ENCODE measurements at regions not wholly inside any gene's neighbourhood (a gene's known extent, or its start where the extent isn't known, plus 50 kb on each side); places are given as distances from the start of the nearest gene placed in this dataset.

- DNase-seq (ENCODE audit: low spot score) = no peak
Observed at GRCh38 chr17:12290207-12290606, 269.5 kb downstream of the MAP2K4 start.

- DNase-seq (ENCODE audit: low spot score) = no peak
Observed at GRCh38 chr17:12296209-12296625, 275.5 kb downstream of the MAP2K4 start.

GRCh38 chr17:12301551-12301950, 280.9 kb downstream of the MAP2K4 start:
- no peak for DNase-seq (ENCODE audit: low spot score)

GRCh38 chr17:12302711-12303110, 282.0 kb downstream of the MAP2K4 start:
- DNase-seq (ENCODE audit: low spot score) = no peak

GRCh38 chr17:12310811-12311210, 290.1 kb downstream of the MAP2K4 start:
- DNase-seq (ENCODE audit: low spot score) = no peak

- DNase-seq (ENCODE audit: low spot score) = no peak
Observed at GRCh38 chr17:12312692-12313091, 292.0 kb downstream of the MAP2K4 start.

GRCh38 chr17:12313786-12314185, 293.1 kb downstream of the MAP2K4 start:
- no peak for DNase-seq (ENCODE audit: low spot score)

- no peak for DNase-seq (ENCODE audit: low spot score)
Observed at GRCh38 chr17:12316021-12316420, 295.3 kb downstream of the MAP2K4 start.

GRCh38 chr17:12318571-12319266, 298.0 kb downstream of the MAP2K4 start:
- DNase-seq (ENCODE audit: low spot score) = no peak

- DNase-seq (ENCODE audit: low spot score) = no peak
Observed at GRCh38 chr17:12320286-12320685, 299.6 kb downstream of the MAP2K4 start.

- DNase-seq (ENCODE audit: low spot score) = no peak
Observed at GRCh38 chr17:12328204-12328603, 307.5 kb downstream of the MAP2K4 start.

- DNase-seq (ENCODE audit: low spot score) = no peak
Observed at GRCh38 chr17:12330456-12330855, 309.8 kb downstream of the MAP2K4 start.

GRCh38 chr17:12341328-12341727, 320.7 kb downstream of the MAP2K4 start:
- no peak for DNase-seq (ENCODE audit: low spot score)

GRCh38 chr17:12342161-12342560, 321.5 kb downstream of the MAP2K4 start:
- DNase-seq (ENCODE audit: low spot score) = no peak

GRCh38 chr17:12342609-12343435, 322.1 kb downstream of the MAP2K4 start:
- peak; percentile 0 for DNase-seq (ENCODE audit: low spot score)

GRCh38 chr17:12348476-12348875, 317.2 kb upstream of the MYOCD start:
- no peak for DNase-seq (ENCODE audit: low spot score)

GRCh38 chr17:12349297-12349696, 316.4 kb upstream of the MYOCD start:
- no peak for DNase-seq (ENCODE audit: low spot score)

GRCh38 chr17:12352127-12352526, 313.6 kb upstream of the MYOCD start:
- no peak for DNase-seq (ENCODE audit: low spot score)

GRCh38 chr17:12357600-12357999, 308.1 kb upstream of the MYOCD start:
- DNase-seq (ENCODE audit: low spot score) = no peak

- no peak for DNase-seq (ENCODE audit: low spot score)
Observed at GRCh38 chr17:12358477-12358876, 307.2 kb upstream of the MYOCD start.

GRCh38 chr17:12362853-12363455, 302.7 kb upstream of the MYOCD start:
- no peak for DNase-seq (ENCODE audit: low spot score)

GRCh38 chr17:12365805-12366204, 299.9 kb upstream of the MYOCD start:
- DNase-seq (ENCODE audit: low spot score) = no peak

GRCh38 chr17:12369065-12369464, 296.6 kb upstream of the MYOCD start:
- DNase-seq (ENCODE audit: low spot score) = no peak
